AG04450 (cell line): ENCODE measurements at regions not wholly inside any gene's neighbourhood (a gene's known extent, or its start where the extent isn't known, plus 50 kb on each side); places are given as distances from the start of the nearest gene placed in this dataset.

Source experiments
- CTCF ChIA-PET: fragments of 300-600, 350-600 bp; formaldehyde crosslinking; extraction: SDS; loops from one replicate; lab custom pipeline; 2022; ENCODE audit warnings: antibody characterized with exemption, inconsistent platforms; lab: Charles Lee
- POLR2A ChIA-PET: fragments of 350-600 bp; formaldehyde crosslinking; extraction: SDS; loops from one replicate; lab custom pipeline; 2021; ENCODE audit warnings: antibody characterized with exemption, inconsistent platforms; lab: Yijun Ruan, JAX
- DNase-seq: peaks from one replicate; pipeline ENCODE4 v3.0.0-alpha.2; 2011; ENCODE audit warnings: low read depth, low spot score
- H3K27ac ChIP-seq: one replicate; pipeline ENCODE4 v1.5.1; 2012; ENCODE audit warnings: low read depth, low read length, control low read depth
- H3K27me3 ChIP-seq: one replicate; pipeline ENCODE4 v1.6.0; 2012; ENCODE audit warnings: low read length; ENCODE audit not compliant: control insufficient read depth, insufficient read depth
- H3K4me3 ChIP-seq: 2 replicates; pipeline ENCODE4 v1.5.1; 2011; ENCODE audit warnings: mild to moderate bottlenecking, low read depth, low read length, control low read depth
- H3K9me3 ChIP-seq: 2 replicates; pipeline ENCODE4 v1.5.1; 2012; ENCODE audit warnings: low read length; ENCODE audit not compliant: control insufficient read depth, insufficient read depth
- TF ChIP-seq, protein P1 (sequence below): IDR thresholded peaks from 2 replicates; pipeline ENCODE4 v1.5.1; 2011; ENCODE audit warnings: low read depth, low read length, control low read depth, inconsistent platforms

DNA sequence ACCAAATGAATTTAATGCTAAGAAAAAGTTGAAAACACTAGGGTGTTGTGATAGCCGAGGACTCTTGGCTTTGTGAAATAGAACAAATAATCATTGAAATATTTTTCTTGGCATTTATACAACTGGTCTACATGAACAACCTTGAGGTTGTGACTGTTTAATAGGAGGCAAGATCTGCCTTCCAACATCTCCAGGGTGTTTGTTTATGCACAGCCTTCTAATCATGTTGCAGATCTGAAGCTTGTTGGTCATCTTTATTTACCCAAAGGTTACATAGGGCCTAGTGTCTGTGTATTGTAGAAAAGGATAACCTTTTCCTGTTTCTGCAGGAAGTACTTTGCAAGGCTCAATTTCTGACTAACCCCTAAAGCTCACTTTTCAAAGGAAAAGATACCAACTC is 65.2 kb upstream of the RANBP3L start:
- ChIA-PET CTCF (interaction anchor here (0.9 to 1.2 kb wide), 2 partner anchors 61 to 101 kb away, joined by 3 to 5 read pairs; no protein-coding TSS in a partner anchor), POLR2A (no interaction called here)
- Histone ChIP-seq H3K4me3 (no peak overlapping the region), H3K27ac (no peak overlapping the region), H3K27me3 (no peaks in the 10 kb centered on the region), H3K9me3 (no peaks in the 10 kb centered on the region)
- TF ChIP-seq, protein P1, sequence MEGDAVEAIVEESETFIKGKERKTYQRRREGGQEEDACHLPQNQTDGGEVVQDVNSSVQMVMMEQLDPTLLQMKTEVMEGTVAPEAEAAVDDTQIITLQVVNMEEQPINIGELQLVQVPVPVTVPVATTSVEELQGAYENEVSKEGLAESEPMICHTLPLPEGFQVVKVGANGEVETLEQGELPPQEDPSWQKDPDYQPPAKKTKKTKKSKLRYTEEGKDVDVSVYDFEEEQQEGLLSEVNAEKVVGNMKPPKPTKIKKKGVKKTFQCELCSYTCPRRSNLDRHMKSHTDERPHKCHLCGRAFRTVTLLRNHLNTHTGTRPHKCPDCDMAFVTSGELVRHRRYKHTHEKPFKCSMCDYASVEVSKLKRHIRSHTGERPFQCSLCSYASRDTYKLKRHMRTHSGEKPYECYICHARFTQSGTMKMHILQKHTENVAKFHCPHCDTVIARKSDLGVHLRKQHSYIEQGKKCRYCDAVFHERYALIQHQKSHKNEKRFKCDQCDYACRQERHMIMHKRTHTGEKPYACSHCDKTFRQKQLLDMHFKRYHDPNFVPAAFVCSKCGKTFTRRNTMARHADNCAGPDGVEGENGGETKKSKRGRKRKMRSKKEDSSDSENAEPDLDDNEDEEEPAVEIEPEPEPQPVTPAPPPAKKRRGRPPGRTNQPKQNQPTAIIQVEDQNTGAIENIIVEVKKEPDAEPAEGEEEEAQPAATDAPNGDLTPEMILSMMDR: no peak
- DNase-seq: no peak

DNA sequence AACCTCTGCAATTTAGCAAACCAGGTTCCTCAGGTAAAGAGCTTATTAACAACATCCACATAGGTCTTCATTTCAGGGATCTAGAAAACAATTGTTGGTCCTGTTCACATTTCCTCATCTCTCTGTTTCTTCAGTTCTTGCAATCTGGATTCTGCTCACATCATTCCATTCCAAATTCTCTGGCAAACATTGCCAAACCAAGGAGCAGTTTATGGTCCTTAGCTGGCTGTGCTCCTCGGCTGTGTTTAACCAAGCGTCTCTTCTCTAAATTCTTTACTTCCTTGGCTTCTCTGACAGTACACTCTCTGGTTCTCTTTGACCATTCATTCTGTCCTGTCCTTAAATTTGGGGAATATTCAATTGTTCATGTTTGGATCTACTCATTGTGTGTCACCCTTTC is 65.8 kb upstream of the RANBP3L start:
- no peaks in the 10 kb centered on the region for H3K9me3 ChIP-seq
- no peak for DNase-seq
- no peak overlapping the region for H3K4me3 ChIP-seq
- ChIA-PET CTCF (interaction anchor here (0.9 to 1.2 kb wide), 2 partner anchors 62 to 102 kb away, joined by 3 to 5 read pairs; no protein-coding TSS in a partner anchor), POLR2A (interaction anchor here (1.0 kb wide), 1 partner anchor 21 kb away, joined by 3 read pairs; no protein-coding TSS in a partner anchor)
- H3K27ac ChIP-seq: no peak overlapping the region
- no peaks in the 10 kb centered on the region for H3K27me3 ChIP-seq
- TF ChIP-seq, protein P1: no peak

DNA sequence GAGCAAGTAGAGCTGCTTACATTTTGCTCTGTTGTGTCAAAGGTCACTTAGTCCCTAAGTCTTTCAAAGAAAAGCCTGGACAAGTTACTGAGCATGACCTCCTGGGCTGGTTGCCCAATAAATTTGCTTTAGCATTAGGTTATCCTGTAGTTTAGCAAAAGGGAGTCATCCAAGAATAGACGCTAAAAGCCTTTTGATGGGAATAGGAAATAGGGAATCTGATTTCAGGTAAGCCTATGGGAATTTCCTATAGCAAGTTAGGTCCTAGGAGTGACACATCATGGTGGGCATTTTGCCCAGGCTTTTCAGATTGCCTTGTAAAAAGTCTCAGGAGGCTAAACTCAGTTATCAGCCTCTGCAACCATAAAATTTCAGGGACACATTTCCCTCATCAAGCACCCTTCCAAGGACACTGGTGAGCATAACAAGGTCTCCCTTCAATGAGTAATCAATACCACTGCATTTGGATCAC is 67.6 kb upstream of the RANBP3L start:
- no peaks in the 10 kb centered on the region for H3K27me3 ChIP-seq
- H3K4me3 ChIP-seq: no peak overlapping the region
- ChIA-PET CTCF (no interaction called here), POLR2A (no interaction called here)
- TF ChIP-seq, protein P1: no peak
- H3K9me3 ChIP-seq: no peaks in the 10 kb centered on the region
- H3K27ac ChIP-seq: no peak overlapping the region
- DNase-seq: no peak

DNA sequence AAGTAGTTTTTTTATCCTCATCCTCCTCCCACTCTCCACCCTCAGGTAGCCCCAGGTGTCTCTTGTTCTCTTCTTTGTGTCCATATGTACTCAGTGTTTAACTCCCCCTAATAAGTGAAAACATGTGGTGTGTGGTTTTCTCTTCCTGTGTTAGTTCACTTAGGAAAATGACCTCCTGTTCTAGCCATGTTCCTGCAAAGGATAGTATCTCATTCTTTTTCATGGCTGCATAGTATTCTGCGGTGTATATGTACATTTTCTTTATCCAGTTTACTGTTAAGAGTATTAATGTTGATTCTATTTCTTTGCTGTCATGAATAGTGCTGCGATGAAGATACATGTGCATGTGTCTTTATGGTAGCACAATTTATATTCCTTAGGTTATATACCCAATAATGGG is 68.4 kb upstream of the RANBP3L start:
- TF ChIP-seq, protein P1: no peak
- ChIA-PET CTCF (no interaction called here), POLR2A (no interaction called here)
- Histone ChIP-seq H3K4me3 (no peak overlapping the region), H3K27ac (no peak overlapping the region), H3K9me3 (no peaks in the 10 kb centered on the region), H3K27me3 (no peaks in the 10 kb centered on the region)
- DNase-seq: no peak

DNA sequence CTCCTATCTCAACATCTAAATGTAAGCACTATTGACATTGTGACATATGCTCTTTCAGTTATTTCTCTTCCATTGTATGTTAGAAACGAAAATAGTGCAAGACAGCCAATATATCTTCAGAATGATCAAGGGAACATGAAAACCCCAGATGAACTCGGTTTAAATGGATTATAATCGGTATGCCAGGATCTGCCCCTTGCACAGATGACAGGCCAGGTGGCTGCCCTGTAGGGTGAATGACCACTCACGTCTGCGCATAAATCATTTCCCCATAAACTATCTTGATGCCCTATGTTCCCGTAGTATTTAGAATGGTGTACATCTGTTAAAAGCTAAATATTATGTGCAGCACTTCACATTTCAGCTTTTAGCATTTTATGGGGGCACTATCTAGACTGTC is 69.7 kb upstream of the RANBP3L start:
- POLR2A ChIA-PET: no interaction called here
- no peak overlapping the region for H3K4me3 ChIP-seq
- CTCF ChIA-PET: no interaction called here

More for the DNA sequence above, 69.7 kb upstream of the RANBP3L start:
- Histone ChIP-seq H3K27ac (no peak overlapping the region), H3K9me3 (no peaks in the 10 kb centered on the region), H3K27me3 (no peaks in the 10 kb centered on the region)
- TF ChIP-seq, protein P1: no peak
- no peak for DNase-seq
